AG10803 (cell line): ENCODE measurements at regions not wholly inside any gene's neighbourhood (a gene's known extent, or its start where the extent isn't known, plus 50 kb on each side); places are given as distances from the start of the nearest gene placed in this dataset.

Source experiments
- DNase-seq: peaks from one replicate; pipeline ENCODE4 v3.0.0; 2010; ENCODE audit warnings: low read depth
- H3K4me3 ChIP-seq: 2 replicates; pipeline ENCODE4 v1.5.1; 2011; ENCODE audit warnings: mild to moderate bottlenecking, low read length, control low read depth
- TF ChIP-seq, protein P1 (sequence below): conservative IDR thresholded peaks from 2 replicates; pipeline ENCODE4 v1.5.1; 2011; ENCODE audit warnings: mild to moderate bottlenecking, low read length, control low read depth, inconsistent platforms

DNA sequence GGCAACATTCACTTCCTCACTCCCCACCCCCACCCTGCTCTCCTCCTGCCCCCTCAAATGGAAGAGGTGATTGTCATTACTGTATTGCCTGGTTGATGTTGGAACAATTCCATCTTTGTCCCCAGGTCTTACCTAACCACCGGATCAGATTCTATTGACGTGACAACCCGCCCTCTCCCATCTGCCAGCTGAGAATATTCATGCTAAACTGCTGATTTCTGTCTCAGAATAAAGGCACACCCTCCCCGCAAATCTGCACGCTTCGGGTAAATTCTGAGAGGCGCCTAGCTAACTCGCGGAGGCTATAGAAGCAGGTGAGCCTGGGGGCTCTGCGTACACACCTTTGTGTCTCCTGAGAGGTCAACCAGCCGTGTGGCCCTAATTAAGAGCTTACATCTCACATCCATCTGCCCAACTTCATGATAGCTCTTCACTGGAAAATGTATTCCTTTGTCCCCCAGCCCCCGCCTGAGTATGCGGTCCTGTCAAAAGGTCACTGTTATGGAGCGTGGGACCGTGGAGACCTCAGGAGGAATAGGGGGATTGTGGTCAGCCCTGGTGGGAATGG lies 1054.3 kb downstream of the VRK1 start:
- TF ChIP-seq, protein P1, sequence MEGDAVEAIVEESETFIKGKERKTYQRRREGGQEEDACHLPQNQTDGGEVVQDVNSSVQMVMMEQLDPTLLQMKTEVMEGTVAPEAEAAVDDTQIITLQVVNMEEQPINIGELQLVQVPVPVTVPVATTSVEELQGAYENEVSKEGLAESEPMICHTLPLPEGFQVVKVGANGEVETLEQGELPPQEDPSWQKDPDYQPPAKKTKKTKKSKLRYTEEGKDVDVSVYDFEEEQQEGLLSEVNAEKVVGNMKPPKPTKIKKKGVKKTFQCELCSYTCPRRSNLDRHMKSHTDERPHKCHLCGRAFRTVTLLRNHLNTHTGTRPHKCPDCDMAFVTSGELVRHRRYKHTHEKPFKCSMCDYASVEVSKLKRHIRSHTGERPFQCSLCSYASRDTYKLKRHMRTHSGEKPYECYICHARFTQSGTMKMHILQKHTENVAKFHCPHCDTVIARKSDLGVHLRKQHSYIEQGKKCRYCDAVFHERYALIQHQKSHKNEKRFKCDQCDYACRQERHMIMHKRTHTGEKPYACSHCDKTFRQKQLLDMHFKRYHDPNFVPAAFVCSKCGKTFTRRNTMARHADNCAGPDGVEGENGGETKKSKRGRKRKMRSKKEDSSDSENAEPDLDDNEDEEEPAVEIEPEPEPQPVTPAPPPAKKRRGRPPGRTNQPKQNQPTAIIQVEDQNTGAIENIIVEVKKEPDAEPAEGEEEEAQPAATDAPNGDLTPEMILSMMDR = no peak
- no peak for DNase-seq
- no peak overlapping the region for H3K4me3 ChIP-seq

- no peak for DNase-seq
- TF ChIP-seq, protein P1 = no peak
- no peak overlapping the region for H3K4me3 ChIP-seq
Observed at GRCh38 chr14:97854918-97855317, 1057.7 kb downstream of the VRK1 start.

GRCh38 chr14:97866195-97866594 lies 1069.0 kb downstream of the VRK1 start:
- no peak for DNase-seq
- TF ChIP-seq, protein P1 = no peak
- H3K4me3 ChIP-seq = no peak overlapping the region

GRCh38 chr14:97866664-97867063 lies 1069.5 kb downstream of the VRK1 start:
- no peak overlapping the region for H3K4me3 ChIP-seq
- TF ChIP-seq, protein P1 = no peak
- DNase-seq = no peak

DNA sequence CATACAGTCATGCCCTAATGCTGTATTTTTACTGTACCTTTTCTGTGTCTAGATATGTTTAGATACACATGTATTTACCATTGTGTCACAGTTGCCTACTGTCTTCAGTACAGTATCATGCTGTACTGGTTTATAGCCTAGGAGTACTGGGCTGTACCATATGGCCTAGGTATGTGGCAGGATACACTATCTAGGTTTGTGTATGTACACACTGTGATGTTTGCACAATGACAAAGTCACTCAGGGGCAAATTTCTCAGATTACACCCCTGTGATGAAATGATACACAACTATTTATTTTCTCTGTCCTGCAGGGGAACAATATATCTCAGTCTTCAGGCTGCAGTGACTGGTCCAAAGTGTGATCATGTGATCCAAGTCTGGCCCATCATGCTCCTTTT lies 1076.1 kb downstream of the VRK1 start:
- no peak overlapping the region for H3K4me3 ChIP-seq
- DNase-seq = no peak
- TF ChIP-seq, protein P1 = no peak

- no peak for DNase-seq
- no peak overlapping the region for H3K4me3 ChIP-seq
- TF ChIP-seq, protein P1 = no peak
Observed at GRCh38 chr14:97874394-97874793, 1077.2 kb downstream of the VRK1 start.

GRCh38 chr14:97878206-97878605 lies 1081.0 kb downstream of the VRK1 start:
- TF ChIP-seq, protein P1 = no peak
- no peak overlapping the region for H3K4me3 ChIP-seq
- DNase-seq = no peak
